ENCODE measurements at regions not wholly inside any gene's neighbourhood (a gene's known extent, or its start where the extent isn't known, plus 50 kb on each side); places are given as distances from the start of the nearest gene placed in this dataset.
A peak's percentile ranks its signal among the peaks of the same experiment; 100 is the strongest.

GRCh38 chr17:77458202-77459017, 317.6 kb downstream of the SEC14L1 start:
- DNase-seq: no peak

DNA sequence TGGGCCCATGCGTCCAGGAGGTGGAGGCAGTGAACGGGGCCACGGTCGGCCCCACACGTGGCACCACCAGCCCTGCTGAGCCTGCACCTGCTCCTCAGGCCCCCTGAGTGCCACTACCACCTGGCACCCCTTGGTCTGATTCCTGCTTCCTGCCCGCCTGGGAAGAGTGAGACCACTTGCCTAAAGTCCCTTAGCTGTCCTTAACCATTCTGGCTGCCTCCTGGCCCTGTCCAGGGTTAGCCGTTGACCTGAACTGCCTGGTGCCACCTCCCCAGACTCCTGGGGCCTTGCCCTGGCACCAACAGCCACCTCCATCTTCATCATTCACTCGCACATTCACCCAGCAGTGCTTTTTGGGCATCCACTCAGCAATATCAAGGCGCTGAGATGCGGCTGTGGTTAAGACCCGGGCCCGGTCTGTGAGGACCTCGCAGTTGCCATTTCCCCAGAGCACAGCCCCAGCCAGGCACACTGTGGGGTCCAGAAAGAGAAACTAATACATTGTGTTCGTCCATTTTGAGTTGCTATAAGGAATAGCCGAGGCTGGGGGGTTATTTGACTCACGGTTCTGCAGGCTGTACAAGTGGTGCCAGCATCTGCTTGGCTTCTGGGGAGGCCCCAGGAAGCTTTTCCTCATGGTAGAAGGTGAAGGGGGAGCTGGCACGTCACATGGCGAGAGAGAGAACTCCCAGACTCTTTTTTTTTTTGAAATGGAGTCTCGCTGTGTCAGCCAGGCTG, 318.4 kb downstream of the SEC14L1 start:
- no peak for DNase-seq

DNA sequence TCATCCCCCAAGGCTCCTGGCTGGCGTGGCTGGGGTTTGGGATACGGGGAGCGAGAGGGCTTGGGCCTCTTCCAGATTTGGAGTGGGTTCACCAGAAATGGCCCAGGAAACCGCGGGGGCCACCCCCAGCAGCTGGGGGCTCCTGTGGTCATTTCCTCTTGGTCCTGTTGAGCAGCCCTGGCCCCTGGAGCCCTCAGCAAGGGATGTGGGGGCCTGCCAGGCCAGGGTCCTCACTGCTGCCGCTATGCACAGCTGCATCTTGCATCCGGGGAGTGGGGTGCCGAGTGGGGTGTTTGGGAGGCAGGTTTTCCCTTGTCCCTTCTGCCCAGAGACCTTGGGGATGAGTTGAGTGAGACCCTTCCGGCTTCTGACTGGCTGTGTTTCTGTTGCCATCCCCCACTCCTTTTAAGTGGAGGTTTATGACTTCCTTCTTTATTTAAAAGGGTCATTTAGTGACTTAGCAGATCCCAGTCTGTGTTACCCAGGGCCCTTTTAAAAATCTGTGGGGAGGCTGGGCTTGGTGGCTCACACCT, 319.8 kb downstream of the SEC14L1 start:
- DNase-seq: no peak

- DNase-seq: no peak
Observed at GRCh38 chr17:77461277-77462057, 320.7 kb downstream of the SEC14L1 start.

- no peak for DNase-seq
Observed at GRCh38 chr17:77462090-77462489, 321.3 kb downstream of the SEC14L1 start.

- no peak for DNase-seq
Observed at GRCh38 chr17:77462553-77463497, 322.1 kb downstream of the SEC14L1 start.

GRCh38 chr17:77464988-77465357, 324.2 kb downstream of the SEC14L1 start:
- no peak for DNase-seq

DNA sequence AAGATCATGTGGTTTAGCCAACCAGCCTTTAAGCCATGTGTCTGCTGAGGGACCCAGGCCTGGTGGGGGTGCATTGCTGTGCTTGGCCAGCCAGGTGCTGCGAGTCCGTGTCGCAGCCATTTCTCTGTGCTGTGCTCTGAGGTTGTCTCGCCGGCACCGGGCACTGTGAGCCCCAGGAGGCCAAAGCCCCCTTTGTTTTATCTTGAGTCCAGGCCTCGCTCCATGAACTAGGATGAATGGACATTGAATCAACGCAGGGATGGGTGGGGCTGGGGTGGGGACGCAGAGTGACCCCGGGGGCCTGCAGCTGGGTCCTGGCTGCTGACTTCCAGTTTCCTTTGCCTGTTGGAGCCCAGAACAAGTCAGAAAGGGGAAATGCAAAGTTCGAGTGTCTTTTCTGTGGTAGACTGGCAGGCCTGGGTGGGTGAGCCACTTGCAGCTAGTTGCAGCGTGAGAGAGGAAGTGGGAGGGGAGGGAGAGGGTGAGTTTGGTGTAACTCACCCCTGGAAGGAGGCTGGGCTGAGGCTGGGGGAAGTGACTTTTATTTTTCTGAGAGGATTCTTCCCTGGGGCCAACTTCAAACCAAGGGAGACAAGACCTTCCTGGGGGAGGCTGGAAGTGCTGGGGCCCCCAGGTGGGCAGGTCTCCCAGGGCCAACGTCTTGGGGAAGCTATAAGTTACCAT, 324.7 kb downstream of the SEC14L1 start:
- peak in 8 of 14 donors; percentile 13 to 61 (median 46) for DNase-seq

DNA sequence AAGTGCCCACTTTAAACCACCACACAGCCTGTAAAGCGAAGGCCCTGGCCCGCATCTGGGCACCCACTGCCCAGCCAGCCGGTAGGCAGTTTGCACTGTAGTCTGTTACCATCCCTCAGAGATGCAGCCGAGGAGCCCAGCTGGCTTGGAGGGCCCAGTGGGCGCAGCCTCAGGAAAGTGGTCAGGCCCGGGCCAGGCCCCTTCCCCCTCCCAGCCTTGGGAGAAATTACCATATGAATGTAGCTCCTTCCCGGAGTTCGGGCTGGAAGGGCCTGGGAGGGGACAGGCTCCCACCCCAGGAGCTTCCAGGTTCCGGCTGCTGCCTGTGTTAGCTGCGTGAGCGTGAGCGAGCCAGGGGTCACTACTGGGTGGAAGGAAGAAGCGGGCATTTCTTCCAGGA, 325.4 kb downstream of the SEC14L1 start:
- DNase-seq: peak in 4 of 14 donors; percentile 28 to 68 (median 32)

DNA sequence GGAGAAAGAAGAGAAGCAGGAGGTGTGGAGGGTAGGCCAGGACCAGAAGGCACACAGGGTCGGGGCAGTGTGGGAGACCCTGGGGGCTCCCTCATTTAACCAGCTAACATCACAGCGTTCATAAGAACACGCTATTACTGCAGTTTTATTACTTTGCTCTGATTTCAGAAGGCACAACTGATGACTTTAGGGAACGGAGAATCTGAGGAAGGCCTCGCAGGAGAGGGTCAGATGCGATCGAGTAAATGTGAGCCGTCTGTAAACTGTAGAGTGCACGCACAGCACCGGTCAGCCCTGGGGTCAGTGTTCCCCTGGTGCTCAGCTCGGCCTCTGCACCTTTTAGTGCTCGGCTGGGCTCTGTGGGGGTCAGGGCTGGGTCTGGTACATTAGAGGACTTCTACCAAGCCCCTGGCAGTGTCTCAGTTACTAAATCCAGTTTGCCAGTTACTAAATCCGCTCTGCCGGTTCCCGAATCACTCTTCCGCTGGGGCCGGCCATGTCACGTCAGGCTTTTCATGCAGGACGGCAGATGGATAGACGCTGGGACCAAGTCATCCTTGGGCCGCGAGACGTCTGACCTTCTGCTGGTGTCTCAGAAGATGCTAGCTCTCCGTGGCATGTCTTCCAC, 325.9 kb downstream of the SEC14L1 start:
- no peak for DNase-seq

- no peak for DNase-seq
Observed at GRCh38 chr17:77467521-77467920, 326.8 kb downstream of the SEC14L1 start.

- no peak for DNase-seq
Observed at GRCh38 chr17:77468897-77469296, 328.1 kb downstream of the SEC14L1 start.

- DNase-seq: no peak
Observed at GRCh38 chr17:77470330-77470786, 329.6 kb downstream of the SEC14L1 start.

DNA sequence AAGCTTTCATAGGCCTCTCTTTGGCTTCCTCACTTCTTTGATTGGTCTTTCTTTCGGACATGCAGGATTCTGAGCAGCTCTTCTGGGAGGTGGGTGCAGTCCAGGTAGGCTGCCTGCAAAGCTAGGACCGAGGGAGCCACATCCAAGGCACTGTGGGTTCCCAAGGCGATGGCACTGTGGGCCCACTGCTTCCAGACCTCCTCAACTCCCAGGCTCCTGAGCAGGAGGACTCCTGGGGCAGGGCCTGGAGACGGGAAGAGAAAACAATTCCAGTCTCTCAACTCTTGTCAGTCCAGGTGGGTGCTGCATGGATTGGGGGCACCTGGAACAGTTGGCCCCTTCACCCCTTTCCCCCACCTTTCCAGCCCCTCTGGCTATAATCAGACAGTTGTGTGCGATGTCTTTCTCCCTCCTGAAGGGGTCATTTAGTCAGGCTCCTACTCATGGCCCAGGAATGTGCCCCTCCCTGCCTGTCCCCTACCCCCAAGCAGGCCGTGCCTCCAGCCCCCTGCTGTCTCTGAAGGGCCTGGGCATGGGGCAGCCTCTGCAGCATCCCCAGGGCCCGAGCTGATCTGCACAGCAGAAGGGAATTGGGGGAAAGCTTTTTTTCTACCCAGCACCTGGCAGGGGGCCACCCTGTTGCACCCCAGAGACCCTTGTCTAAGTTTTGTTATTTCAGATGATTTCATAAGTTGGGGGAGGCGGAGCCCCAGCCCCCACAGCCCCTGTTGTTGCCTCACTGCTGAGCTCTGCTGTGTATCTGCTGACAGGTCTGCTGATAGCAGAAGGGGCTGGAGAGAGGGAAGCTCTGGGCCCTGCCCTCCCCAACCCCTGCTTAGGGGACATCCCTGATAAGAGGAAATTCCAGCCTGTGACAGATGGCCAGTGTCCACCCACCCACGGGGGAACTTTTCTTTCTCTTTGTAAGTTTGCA, 330.3 kb downstream of the SEC14L1 start:
- no peak for DNase-seq

DNA sequence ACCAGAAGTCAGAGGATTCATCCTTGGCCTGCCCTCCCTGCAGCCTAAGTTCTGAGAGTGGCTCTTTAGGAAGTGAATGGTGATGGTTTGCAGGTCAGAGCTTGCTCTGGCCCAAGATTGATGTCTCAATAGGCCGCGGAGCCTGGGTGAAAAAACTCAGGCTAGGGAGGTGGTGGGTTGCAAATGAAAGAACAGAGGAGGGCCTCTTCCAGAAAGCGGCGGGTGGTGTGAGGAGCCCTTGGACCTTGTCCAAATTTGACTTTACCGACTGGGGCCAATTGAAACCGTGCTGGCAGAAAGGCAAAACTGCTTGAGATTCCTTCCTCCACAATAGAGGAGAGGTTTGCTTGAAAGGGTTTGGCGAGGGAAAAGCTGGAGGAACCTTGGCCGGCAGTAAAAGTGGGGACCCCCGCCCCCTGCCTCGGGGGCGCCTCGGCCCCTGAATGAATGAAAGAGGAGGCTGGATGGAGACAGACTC, 331.3 kb downstream of the SEC14L1 start:
- peak in 8 of 14 donors; percentile 20 to 62 (median 42) for DNase-seq

DNA sequence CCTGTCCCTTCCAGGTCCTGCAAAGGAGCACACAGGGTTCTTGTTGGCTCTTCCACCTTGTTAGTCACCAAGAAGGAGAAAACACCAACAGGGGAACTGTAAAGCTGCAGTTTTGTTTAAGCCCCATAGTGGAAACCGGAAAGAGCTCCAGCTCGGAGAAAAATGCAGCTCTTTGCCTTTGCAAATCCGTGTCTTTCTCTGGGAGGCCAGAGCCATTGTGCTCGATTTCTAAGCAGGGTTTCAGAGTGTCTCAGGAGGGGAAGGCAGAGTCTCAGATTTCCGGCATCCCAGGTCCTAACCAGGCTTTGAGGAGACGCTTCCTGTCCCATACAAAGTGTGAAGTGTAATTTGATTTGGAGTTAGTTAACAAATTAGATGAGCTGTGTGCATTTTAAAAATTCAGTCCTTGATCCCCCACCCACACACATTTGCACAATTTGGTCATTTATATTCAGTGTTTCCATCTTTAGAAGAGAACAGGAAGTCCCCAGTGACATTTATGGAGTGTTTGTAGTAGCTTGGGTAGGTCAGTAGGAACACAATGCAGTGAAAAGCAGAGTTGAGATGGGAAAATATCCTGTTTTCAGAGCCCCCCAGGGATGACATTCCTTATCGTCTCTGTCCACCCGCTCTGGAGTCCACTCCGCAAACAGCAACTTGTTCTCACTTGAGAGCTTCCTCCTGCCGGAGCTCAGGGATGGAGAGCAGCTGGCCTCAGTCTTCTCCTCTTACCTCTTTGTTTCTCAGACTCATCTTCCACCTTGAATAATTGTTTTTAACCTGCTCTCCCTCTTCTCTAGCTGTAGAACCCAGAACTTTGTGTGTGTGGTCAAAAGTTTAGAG, 331.9 kb downstream of the SEC14L1 start:
- peak in 1 of 14 donors; percentile 39 for DNase-seq

GRCh38 chr17:77473615-77474226, 333.0 kb downstream of the SEC14L1 start:
- no peak for DNase-seq

Data from C1 segment of cervical spinal cord (tissue), 14 donors.